ENCODE measurements at regions not wholly inside any gene's neighbourhood (a gene's known extent, or its start where the extent isn't known, plus 50 kb on each side); places are given as distances from the start of the nearest gene placed in this dataset.

GRCh38 chr13:24103782-24104372 lies 56.6 kb upstream of the SPATA13 start:
- TF ChIP-seq CTCF (IDR thresholded peaks at IDR 0.05; ENCODE audit: control insufficient read depth, extremely low read depth, insufficient read depth): no peak
- DNase-seq (ENCODE audit: low read depth): no peak
- H3K4me3 ChIP-seq (ENCODE audit: low read depth, low read length): no peak overlapping the region

GRCh38 chr13:24104723-24105122 lies 55.8 kb upstream of the SPATA13 start:
- TF ChIP-seq CTCF (IDR thresholded peaks at IDR 0.05; ENCODE audit: control insufficient read depth, extremely low read depth, insufficient read depth): no peak
- H3K4me3 ChIP-seq (ENCODE audit: low read depth, low read length): no peak overlapping the region
- DNase-seq (ENCODE audit: low read depth): no peak

GRCh38 chr13:24106429-24106828 lies 54.1 kb upstream of the SPATA13 start:
- TF ChIP-seq CTCF (IDR thresholded peaks at IDR 0.05; ENCODE audit: control insufficient read depth, extremely low read depth, insufficient read depth): no peak
- no peak overlapping the region for H3K4me3 ChIP-seq (ENCODE audit: low read depth, low read length)
- no peak for DNase-seq (ENCODE audit: low read depth)

- no peak for DNase-seq (ENCODE audit: low read depth)
- no peak for TF ChIP-seq CTCF (IDR thresholded peaks at IDR 0.05; ENCODE audit: control insufficient read depth, extremely low read depth, insufficient read depth)
- no peak overlapping the region for H3K4me3 ChIP-seq (ENCODE audit: low read depth, low read length)
Measured at GRCh38 chr13:24107955-24108614, 52.4 kb upstream of the SPATA13 start.

- no peak overlapping the region for H3K4me3 ChIP-seq (ENCODE audit: low read depth, low read length)
- no peak for TF ChIP-seq CTCF (IDR thresholded peaks at IDR 0.05; ENCODE audit: control insufficient read depth, extremely low read depth, insufficient read depth)
Measured at GRCh38 chr13:24108615-24108965, 51.9 kb upstream of the SPATA13 start.

GRCh38 chr13:24110011-24110410 lies 50.5 kb upstream of the SPATA13 start:
- DNase-seq (ENCODE audit: low read depth): no peak
- TF ChIP-seq CTCF (IDR thresholded peaks at IDR 0.05; ENCODE audit: control insufficient read depth, extremely low read depth, insufficient read depth): no peak
- no peak overlapping the region for H3K4me3 ChIP-seq (ENCODE audit: low read depth, low read length)

More at GRCh38 chr13:24108615-24108965, 51.9 kb upstream of the SPATA13 start:
- no peak for DNase-seq (ENCODE audit: low read depth)
